Suprapubic skin (tissue), 3 donors: ENCODE measurements at regions not wholly inside any gene's neighbourhood (a gene's known extent, or its start where the extent isn't known, plus 50 kb on each side); places are given as distances from the start of the nearest gene placed in this dataset.

Experiments used
- CTCF ChIP-seq, 2 donors: fragments of 200-600 bp in 1 of 2; fragments of 450-650 bp in 1 of 2; sonication (generic) in 1 of 2; IDR thresholded peaks; one replicate each; pipeline ENCODE4 v1.5.1; 2016 to 2019; ENCODE audit warnings: antibody characterized with exemption in 2 of 2, mild to moderate bottlenecking in 1 of 2, moderate library complexity in 1 of 2
- POLR2AphosphoS5 ChIP-seq, 3 donors: sonication (generic); formaldehyde crosslinking; IDR thresholded peaks; one replicate each; pipeline ENCODE4 v1.6.1; 2017; ENCODE audit warnings: antibody characterized with exemption in 3 of 3

GRCh38 chr6:19337101-19337500 is 500.1 kb upstream of the ID4 start:
- TF ChIP-seq CTCF (IDR thresholded peaks at IDR 0.05): no peak
- no peak for TF ChIP-seq POLR2AphosphoS5 (IDR thresholded peaks at IDR 0.05)
